GM18505 (cell line): ENCODE measurements at regions not wholly inside any gene's neighbourhood (a gene's known extent, or its start where the extent isn't known, plus 50 kb on each side); places are given as distances from the start of the nearest gene placed in this dataset.
"Not testable (repeated sequence)": the region's sequence is repeated elsewhere in the genome, so short reads cannot be mapped to it uniquely, and the experiment has no call there.

Experiments
- ATAC-seq: cut with Tn5 transposase; IDR thresholded peaks from one replicate; pipeline ENCODE4 v1.9.1; 2021; ENCODE audit not compliant: unreplicated experiment
- POLR2A ChIP-seq: IDR thresholded peaks from 4 replicates; pipeline ENCODE4 v1.6.1; 2011; ENCODE audit warnings: borderline replicate concordance; ENCODE audit not compliant: insufficient read depth, insufficient read length; ENCODE audit errors: extremely low read depth

DNA sequence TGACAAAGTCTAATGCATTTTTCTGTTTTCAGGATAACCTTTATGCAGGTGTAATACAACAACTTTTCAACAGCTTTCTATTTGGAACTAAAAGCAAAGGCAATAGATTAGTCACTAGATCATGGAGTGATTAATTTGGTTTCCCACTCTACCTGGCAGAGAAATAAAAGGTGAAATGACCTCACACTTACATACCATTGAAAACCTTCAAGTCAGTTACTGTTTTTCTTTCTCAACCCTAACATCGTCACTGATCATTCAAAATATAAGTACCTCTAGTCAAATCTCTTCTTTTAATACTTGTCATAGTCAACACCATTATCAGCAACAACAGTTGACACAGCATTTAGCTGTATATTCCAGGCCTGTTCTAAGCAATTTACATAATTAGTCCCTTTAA, 85.1 kb upstream of the ZCCHC13 start:
- no peak for TF ChIP-seq POLR2A
- ATAC-seq = no peak

DNA sequence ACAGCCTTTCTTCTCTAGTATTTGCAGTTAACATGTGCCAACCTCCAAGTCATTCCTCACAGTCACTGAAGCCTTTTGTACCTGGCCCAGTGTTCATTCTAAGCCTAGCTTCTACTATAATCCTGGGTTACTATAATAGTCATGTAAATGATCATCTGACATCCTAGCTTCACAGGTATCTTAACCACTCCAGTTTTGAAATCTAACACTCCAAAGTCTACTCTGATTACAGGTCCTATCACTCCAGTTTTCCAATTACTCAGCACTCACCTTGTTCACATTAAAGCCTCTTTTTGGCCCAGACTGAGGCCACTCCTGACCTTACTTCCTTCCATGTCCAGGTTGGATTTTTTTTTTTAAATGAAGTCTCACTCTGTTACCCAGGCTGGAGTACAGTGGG, 87.6 kb upstream of the ZCCHC13 start:
- TF ChIP-seq POLR2A = no peak
- ATAC-seq = no peak

DNA sequence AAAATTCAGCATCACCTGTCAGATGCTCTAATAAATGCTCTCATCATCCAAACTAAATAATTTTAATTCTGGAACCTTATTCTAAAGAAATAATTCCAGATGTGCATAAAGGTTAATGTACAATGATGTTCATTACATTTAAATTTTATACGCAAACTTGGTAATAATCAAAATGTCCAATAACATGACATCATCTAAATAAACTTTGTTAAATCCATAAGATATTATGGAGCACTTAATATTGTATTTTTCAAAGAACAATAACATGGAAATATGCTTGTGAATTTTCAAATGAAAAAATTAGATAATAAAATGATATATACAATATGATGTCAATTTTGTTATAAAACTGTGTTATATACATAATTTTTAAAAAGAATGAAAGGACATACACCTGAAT, 92.1 kb upstream of the ZCCHC13 start:
- ATAC-seq = no peak
- no peak for TF ChIP-seq POLR2A

DNA sequence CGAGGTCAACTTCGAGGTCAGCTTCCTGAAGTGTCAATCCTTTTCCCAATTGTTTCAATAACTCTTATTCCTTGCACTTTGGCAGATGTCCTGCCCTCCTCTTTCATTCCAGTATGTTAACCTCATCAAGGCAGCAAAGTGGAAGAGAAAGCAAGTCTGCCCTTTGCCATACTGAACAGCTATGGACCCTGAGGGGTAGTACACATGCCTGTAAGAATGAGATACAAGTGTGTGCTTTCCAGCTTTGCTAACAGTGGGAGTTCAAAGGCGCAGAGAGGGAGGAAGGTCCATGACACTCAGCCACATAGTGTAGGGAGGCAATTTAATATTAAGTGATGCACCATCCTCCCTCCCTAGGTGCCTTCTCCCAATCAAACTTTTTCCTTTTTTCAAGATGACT, 96.4 kb upstream of the ZCCHC13 start:
- TF ChIP-seq POLR2A = no peak
- no peak for ATAC-seq

DNA sequence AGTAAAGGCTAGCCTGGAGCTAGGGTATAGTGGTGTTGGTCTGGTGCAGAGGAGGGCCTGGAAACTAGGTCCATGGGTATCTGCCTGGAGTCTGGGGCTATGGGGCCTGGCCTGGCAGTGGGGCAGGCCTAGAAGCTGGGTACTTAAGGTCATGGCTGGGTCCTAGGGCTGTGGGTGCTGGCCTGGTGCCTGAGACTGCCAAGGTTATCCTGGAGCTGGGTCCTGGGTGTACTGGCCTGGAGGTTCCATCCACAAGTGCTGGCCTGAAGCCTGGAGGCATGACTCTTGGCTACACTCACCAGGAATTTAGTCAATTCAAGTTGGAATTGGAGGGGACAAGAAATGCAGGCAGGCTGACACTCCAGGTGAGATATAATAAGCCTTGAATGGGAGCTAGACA, 108.4 kb upstream of the ZCCHC13 start:
- TF ChIP-seq POLR2A = no peak
- ATAC-seq = no peak

DNA sequence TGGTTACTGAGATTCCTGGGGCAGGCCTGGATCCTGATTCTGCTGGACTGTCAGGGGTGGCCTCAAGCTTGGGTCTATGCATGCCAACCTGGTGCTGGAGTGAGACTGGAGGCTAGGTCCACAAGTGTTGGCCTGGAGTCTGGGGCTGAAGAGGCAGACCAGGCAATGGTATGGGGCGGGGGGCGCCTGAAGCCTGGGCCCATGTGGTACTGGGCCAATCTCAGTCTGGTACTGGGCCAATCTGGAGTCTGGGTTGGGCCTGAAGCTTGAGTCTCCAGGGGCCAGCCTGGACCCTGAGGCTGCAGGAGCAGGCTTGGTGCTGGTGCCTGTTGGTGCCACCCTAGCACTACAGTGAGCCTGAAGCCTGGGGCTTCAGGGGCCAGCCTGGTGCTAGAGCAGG, 108.9 kb upstream of the ZCCHC13 start:
- ATAC-seq = no peak
- no peak for TF ChIP-seq POLR2A

DNA sequence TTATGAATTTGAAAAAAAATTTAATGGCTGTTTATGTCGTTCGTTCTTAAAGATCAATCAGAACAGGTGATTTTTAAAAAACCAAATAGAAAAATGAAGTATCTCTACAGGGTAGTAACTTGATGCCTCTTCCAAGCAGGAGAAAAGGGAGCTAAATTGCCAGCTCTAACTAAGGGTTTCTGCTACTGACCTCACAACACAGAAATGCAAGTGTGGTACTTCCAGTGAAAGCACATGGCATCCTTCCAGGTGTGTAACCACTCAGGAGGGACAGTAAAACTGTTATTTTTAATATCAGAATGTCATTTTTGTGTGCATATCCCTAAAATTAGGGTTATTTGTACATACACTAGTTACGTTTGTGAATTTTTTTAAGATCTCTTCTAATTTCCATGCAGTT, 116.8 kb upstream of the ZCCHC13 start:
- TF ChIP-seq POLR2A = no peak

DNA sequence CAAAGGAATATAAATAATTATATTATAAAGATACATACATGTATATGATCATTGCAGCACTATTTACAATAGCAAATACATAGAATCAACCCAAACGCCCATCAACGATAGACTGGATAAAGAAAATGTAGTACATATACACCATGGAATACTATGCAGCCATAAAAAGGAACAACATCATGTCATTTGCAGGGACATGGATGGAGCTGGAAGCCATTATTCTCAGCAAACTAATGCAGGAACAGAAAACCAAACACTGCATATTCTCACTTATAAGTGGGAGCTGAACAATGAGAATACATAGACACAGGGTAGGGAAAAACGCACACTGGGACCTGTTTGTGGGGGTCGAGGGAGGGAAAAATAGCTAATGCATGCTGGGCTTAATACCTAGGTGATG, 120.9 kb upstream of the ZCCHC13 start:
- ATAC-seq = not testable (repeated sequence)

More for the DNA sequence above, 116.8 kb upstream of the ZCCHC13 start:
- no peak for ATAC-seq

DNA sequence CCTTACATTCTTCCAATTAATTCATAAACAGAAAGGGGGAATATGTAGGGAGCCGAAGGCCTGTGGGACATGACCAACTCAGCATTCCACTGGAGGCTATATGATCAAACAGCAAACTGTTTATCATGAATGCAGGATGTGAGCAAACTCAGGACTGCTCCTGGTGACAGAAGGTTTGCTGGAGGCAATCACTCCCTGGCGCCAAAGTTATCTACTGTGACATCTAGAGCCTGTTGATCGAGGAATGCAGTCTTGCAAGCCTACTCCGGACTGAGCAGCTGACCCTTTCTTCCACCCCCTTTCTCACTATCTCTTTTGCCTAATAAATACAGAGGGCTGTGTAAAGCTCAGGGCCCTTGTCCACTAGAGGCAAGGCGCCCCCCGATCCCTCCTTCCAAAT, 122.0 kb upstream of the ZCCHC13 start:
- not testable (repeated sequence) for ATAC-seq

DNA sequence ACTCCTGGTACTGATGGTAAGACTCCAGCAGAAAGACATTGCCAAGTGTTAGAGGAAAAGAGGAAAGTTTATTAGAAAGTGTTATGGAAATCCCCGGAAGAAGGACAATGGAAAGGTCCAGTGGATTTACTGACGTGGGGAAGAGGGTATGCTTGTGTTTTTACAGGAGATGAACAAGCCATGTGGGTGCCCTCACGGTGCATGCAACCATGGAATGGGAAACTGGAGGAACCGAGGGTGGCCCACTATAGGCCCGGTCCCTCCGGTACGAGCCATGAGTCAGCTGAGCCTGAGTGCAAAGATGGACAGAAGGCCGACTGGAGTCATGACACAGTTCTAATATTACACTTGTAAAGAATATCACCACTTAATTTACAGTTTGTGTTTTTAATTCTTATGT, 123.3 kb upstream of the ZCCHC13 start:
- no peak for ATAC-seq
- no peak for TF ChIP-seq POLR2A

DNA sequence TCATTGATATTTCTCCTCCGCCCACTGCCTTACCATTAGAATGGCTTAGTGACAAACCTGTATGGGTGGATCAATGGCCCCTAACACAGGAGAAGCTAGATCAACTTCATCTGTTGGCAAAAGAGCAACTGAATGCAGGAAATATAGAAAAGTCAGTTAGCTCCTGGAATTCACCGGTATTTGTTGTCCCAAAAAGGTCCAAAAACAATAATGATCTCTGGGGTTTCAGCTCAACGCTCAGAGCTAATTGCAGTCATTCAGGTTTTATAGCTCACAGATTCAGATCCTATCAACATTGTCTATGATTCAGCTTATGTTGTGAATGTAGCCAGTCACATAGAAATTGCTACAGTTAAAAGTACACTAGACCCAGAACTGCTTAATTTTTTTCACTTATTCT, 124.0 kb upstream of the ZCCHC13 start:
- ATAC-seq = no peak
- TF ChIP-seq POLR2A = no peak

DNA sequence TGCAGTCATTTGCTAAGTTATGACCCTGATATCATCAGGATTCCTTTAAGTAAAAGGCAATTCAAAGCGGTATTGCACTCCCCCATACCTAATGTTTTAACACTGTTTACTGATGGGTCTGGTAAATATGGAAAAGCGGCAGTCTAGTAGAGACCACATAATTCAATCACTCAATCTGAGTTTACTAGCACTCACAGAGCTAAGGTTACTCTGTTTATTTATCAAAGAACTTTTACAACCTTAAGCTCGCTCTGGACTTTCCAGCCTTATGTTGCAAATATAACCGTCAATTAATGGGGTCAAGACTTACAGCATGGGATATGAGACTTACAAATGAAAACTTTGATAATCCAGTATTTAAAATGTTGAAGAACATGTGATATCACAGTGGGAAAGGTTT, 124.5 kb upstream of the ZCCHC13 start:
- TF ChIP-seq POLR2A = no peak
- no peak for ATAC-seq

DNA sequence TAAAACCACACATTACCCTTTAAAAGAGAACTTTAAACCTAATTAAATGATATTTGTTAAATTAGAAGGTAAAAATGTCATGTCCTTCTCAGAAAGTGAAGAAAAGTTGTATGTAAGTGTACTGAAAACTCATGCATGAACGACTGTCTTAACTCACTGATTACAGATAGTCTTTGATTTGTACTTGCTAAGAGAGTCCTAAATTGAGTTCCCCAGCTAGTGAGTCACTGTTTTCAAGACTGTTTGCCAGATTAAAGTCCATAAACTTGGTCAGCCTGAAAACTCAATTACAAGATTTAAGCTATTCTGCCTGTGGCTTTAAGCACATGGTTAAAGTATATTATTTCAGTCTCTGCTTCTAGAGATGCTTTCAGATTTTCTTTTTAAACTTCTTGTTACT, 124.9 kb upstream of the ZCCHC13 start:
- ATAC-seq = no peak
- no peak for TF ChIP-seq POLR2A

DNA sequence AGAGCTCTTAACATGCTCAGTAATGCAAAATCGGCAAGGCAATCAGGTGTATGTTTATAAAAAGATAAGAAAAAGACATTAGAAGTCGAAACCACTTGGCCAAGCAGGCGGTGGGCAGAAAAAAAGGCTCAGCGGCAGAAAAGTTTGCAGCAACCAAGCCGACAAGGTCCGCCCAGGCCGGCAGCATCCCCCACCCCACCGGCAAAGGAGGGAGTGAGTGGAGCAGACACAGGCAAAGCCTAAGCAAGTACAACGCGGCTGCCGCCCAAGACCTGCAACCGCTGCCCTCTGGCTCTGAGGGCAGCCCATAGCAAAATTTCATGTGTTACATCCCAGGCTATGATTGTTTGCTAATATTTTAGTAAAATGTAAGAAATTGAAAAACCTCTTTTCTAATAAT, 125.4 kb upstream of the ZCCHC13 start:
- no peak for TF ChIP-seq POLR2A
- no peak for ATAC-seq

DNA sequence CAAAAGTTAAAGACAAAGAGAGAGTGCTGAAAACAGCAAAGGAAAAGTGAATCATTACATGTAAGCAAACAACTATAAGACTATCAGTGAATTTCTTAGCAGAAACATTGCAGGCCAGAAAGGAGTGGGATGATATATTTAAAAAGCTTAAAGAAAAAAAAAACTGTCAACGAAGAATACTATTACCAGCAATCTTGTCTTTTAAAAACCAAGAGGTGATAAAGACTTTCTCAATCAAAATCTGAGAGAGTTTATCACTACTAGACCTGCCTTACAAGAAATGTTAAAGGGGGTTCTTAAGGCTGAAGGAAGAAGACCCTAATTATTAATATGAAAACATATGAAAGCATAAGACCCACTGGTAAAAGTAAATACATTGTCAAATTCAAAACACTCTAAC, 132.5 kb upstream of the ZCCHC13 start:
- no peak for ATAC-seq
- TF ChIP-seq POLR2A = no peak

DNA sequence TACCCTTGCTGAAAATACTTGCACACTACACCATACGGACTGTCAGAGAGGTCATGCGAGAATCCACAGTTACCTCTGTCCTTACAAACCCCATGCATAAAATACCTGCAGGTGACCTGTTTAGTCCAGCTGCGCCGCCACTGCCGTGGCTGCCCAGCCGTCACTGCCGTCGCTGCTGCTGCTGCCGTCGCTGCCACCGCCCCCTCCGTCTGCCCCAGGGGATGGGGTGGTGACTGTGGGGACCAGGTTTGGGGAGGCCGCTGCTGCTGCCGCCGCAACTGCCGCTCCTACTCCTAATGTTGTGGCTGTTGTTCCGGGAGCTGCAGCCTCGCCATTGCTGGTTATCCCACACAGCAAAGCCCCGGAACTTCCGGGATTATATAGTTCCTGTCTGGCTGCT, 141.8 kb upstream of the ZCCHC13 start:
- TF ChIP-seq POLR2A = no peak
- no peak for ATAC-seq
